GM10847 (cell line): ENCODE measurements at regions not wholly inside any gene's neighbourhood (a gene's known extent, or its start where the extent isn't known, plus 50 kb on each side); places are given as distances from the start of the nearest gene placed in this dataset.

Experiments used
- POLR2A ChIP-seq: IDR thresholded peaks from 2 replicates; pipeline ENCODE4 v1.6.1; 2011; ENCODE audit not compliant: insufficient read length; ENCODE audit errors: extremely low read depth

GRCh38 chr12:4134448-4135263, 138.9 kb upstream of the CCND2 start:
- no peak for TF ChIP-seq POLR2A

GRCh38 chr12:4133636-4134447, 139.7 kb upstream of the CCND2 start:
- no peak for TF ChIP-seq POLR2A

- TF ChIP-seq POLR2A, result no peak
These were observed 140.5 kb upstream of the CCND2 start for GRCh38 chr12:4133029-4133428.

- no peak for TF ChIP-seq POLR2A
These were observed 152.0 kb upstream of the CCND2 start for GRCh38 chr12:4121506-4122020.

- TF ChIP-seq POLR2A, result no peak
These were observed 153.1 kb upstream of the CCND2 start for GRCh38 chr12:4120316-4120917.

- no peak for TF ChIP-seq POLR2A
These were observed 154.3 kb upstream of the CCND2 start for GRCh38 chr12:4119157-4119761.

GRCh38 chr12:4118601-4119156, 154.9 kb upstream of the CCND2 start:
- peak; percentile 16 for TF ChIP-seq POLR2A

- no peak for TF ChIP-seq POLR2A
These were observed 155.5 kb upstream of the CCND2 start for GRCh38 chr12:4118017-4118510.

GRCh38 chr12:4117386-4118016, 156.1 kb upstream of the CCND2 start:
- TF ChIP-seq POLR2A, result no peak

GRCh38 chr12:4116251-4117111, 157.1 kb upstream of the CCND2 start:
- TF ChIP-seq POLR2A, result no peak

GRCh38 chr12:4115570-4115969, 158.0 kb upstream of the CCND2 start:
- no peak for TF ChIP-seq POLR2A

GRCh38 chr12:4114986-4115385, 158.6 kb upstream of the CCND2 start:
- TF ChIP-seq POLR2A, result no peak

- no peak for TF ChIP-seq POLR2A
These were observed 160.7 kb upstream of the CCND2 start for GRCh38 chr12:4112734-4113325.
